Naive B cell (primary cell): ENCODE measurements at regions not wholly inside any gene's neighbourhood (a gene's known extent, or its start where the extent isn't known, plus 50 kb on each side); places are given as distances from the start of the nearest gene placed in this dataset.

Experiments used
- ATAC-seq, 2 donors: fragments of 150-1000 bp; cut with Tn5 transposase; 2 replicates each; pipeline ENCODE4 v1.10.0; 2021; ENCODE audit warnings: low read depth in 2 of 2, mild to moderate bottlenecking in 2 of 2, moderate library complexity in 2 of 2
- DNase-seq: peaks from one replicate; pipeline ENCODE4 v3.0.0; 2022
- H3K27ac Mint-ChIP-seq, 6 donors: one replicate each; pipeline ENCODE4 v1.8.0; 2020 to 2022; ENCODE audit warnings: mild to moderate bottlenecking in 6 of 6, mixed read lengths in 6 of 6, moderate library complexity in 5 of 6, inconsistent platforms in 2 of 6
- H3K27me3 Mint-ChIP-seq, 3 donors: one replicate each; pipeline ENCODE4 v1.8.0; 2021 to 2022; ENCODE audit warnings: mixed read lengths in 3 of 3, mild to moderate bottlenecking in 1 of 3
- H3K36me3 Mint-ChIP-seq, 2 donors: one replicate each; pipeline ENCODE4 v1.8.0; 2020 to 2022; ENCODE audit warnings: mixed read lengths in 2 of 2, inconsistent platforms in 1 of 2, mild to moderate bottlenecking in 1 of 2
- H3K4me1 Mint-ChIP-seq, 3 donors: one replicate each; pipeline ENCODE4 v1.8.0; 2020 to 2022; ENCODE audit warnings: mixed read lengths in 3 of 3, inconsistent platforms in 1 of 3, mild to moderate bottlenecking in 1 of 3, moderate library complexity in 1 of 3
- H3K4me3 Mint-ChIP-seq, 8 donors: one replicate each; pipeline ENCODE4 v1.8.0; 2020 to 2022; ENCODE audit warnings: mild to moderate bottlenecking in 8 of 8, mixed read lengths in 8 of 8, moderate library complexity in 8 of 8, inconsistent platforms in 2 of 8
- H3K9me3 Mint-ChIP-seq, 7 donors: one replicate each; pipeline ENCODE4 v1.8.0; 2020 to 2022; ENCODE audit warnings: mixed read lengths in 7 of 7, mild to moderate bottlenecking in 5 of 7, inconsistent platforms in 2 of 7, moderate library complexity in 1 of 7

DNA sequence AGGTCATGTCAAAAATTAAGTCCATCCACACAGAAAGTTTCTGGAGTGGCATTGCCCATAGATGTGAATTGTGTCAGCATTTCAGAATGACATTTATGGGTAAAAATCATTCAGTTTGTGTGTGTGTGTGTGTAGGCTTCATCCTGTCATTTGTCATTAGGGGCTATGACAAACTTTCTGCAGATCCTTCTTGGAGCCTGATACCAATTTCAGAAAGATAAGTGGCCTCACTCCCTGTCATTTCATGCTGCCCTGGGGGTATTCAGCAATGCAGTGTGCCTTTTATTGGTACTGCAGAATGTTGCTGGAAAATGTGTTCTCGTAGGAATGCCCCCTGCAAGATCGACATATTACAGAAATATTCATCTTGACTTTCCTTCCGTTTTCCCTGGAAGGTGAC is 659.7 kb downstream of the NLGN4X start:
- DNase-seq (no peak), ATAC-seq (no peak)
- Mint-ChIP-seq H3K9me3 (peaks cover 0 to 3% (median 0%) of the 10 kb centered on the region in 7 donors), H3K27me3 (no peaks in the 10 kb centered on the region), H3K4me3 (no peak overlapping the region), H3K4me1 (no peaks in the 10 kb centered on the region), H3K27ac (no peak overlapping the region), H3K36me3 (no peaks in the 10 kb centered on the region)

DNA sequence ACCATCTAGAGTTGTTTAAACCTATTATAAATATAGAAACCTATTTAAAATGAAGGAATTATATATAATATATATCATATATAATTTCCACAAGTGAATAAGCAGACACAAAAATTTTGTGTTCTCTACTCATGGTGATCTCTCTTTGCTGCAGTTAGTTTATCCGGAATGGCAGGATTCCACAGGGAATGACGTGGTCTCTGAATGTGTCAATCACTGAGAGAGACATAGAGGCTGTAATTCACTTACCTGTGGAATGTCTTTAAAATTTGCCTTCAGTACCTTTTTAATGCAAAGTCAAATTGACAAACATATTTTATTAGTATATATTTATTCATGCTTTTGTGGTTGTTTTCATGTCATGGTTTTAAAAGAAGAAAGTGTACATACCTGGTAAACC is 669.3 kb downstream of the NLGN4X start:
- Mint-ChIP-seq H3K4me1 (no peaks in the 10 kb centered on the region), H3K9me3 (peaks cover 3 to 37% (median 17%) of the 10 kb centered on the region in 7 donors), H3K36me3 (peaks cover 4 to 6% of the 10 kb centered on the region in 2 donors), H3K4me3 (no peak overlapping the region), H3K27ac (no peak overlapping the region), H3K27me3 (no peaks in the 10 kb centered on the region)
- no peak for ATAC-seq
- no peak for DNase-seq

DNA sequence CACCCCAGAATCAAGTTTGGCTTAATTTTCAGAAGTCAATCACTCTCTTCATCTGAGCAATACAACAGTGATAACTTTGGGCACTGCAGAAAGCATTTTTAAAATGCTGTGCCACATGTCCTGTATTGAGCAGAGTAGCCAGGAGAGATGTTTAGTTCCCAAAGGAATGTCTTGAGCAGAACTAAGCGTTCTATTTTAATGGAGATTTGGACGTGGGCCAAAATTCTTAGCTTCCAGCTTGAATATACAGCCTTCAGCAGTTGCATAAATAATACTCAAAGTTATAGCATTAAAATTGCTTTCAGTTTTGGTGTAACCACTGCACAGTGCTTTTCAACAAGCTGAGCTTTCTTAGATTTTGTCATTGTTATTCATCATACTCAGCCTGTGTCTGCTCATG is 679.2 kb downstream of the NLGN4X start:
- no peak overlapping the region for H3K4me3 Mint-ChIP-seq
- no peak for ATAC-seq

DNA sequence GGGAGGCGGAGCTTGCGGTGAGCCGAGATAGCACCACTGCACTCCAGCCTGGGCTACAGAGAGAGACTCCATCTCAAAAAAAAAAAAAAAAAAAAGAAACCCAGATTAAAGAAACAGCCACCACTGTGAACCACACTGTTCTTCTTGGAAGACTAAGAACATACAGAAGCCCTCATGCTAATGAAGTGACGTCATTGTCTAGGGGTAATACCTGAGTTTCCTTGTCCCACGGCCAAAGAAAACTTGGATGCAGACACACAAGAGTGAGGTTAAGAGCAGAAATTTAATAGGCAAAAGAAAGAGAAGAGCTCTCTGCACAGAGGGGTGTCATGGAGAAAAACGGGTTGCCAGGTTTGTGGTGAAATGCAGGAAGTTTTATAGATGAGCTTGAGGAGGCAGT is 691.6 kb downstream of the NLGN4X start:
- no peaks in the 10 kb centered on the region for H3K36me3 Mint-ChIP-seq
- no peak for ATAC-seq
- no peaks in the 10 kb centered on the region for H3K4me1 Mint-ChIP-seq
- H3K9me3 Mint-ChIP-seq, result peaks cover 0 to 7% (median 2%) of the 10 kb centered on the region in 7 donors
- DNase-seq, result no peak
- H3K27me3 Mint-ChIP-seq, result no peaks in the 10 kb centered on the region
- H3K27ac Mint-ChIP-seq, result no peak overlapping the region
- H3K4me3 Mint-ChIP-seq, result no peak overlapping the region

More for the DNA sequence above, 679.2 kb downstream of the NLGN4X start:
- H3K36me3 Mint-ChIP-seq, result peaks cover 0 to 8% of the 10 kb centered on the region in 2 donors
- no peaks in the 10 kb centered on the region for H3K27me3 Mint-ChIP-seq
- H3K4me1 Mint-ChIP-seq, result no peaks in the 10 kb centered on the region
- no peak overlapping the region for H3K27ac Mint-ChIP-seq
- DNase-seq, result no peak
- H3K9me3 Mint-ChIP-seq, result peaks cover 5 to 39% (median 19%) of the 10 kb centered on the region in 7 donors

DNA sequence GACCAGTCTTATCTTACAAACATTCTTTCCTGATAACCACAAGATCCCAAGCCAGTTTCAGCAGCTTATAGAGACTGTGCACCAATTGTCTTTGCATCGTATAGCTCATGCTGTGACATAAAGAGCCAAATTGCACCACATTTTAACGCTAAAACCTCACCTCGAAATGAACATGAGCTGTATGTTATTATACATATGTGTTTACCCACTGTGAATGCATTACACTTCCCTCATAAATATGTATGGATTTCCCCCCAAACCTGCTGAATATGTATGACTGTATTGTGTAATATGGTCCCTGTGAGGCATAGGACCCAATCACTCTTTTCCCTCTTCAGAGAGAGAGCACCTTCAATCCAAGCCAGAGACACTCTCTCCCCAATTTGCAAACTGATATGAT is 692.4 kb downstream of the NLGN4X start:
- Mint-ChIP-seq H3K4me1 (no peaks in the 10 kb centered on the region), H3K27me3 (no peaks in the 10 kb centered on the region), H3K9me3 (peaks cover 0 to 10% (median 0%) of the 10 kb centered on the region in 7 donors), H3K27ac (no peak overlapping the region), H3K36me3 (no peaks in the 10 kb centered on the region), H3K4me3 (no peak overlapping the region)
- no peak for ATAC-seq
- no peak for DNase-seq

DNA sequence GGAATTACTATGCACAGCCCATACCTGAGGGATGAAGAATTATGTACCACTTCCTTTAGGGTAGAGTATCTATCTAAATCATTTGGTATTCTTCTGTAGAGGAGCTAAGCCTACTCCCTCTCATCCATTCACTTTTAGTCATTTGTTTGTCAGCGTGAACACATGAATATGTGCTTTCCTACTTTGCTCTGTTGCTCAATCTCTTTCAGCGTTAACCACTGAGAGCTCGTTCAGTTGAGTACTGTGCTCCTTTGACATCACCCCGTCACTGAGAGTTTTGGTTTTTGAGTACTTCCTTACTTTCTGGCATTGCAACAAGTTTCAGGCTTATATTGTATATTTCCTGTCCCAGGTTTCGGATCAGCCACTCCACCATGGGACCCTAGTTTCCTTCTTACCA is 700.6 kb downstream of the NLGN4X start:
- ATAC-seq, result no peak
- no peak overlapping the region for H3K4me3 Mint-ChIP-seq
- no peaks in the 10 kb centered on the region for H3K27me3 Mint-ChIP-seq
- H3K4me1 Mint-ChIP-seq, result no peaks in the 10 kb centered on the region
- H3K27ac Mint-ChIP-seq, result no peak overlapping the region
- no peak for DNase-seq
- H3K36me3 Mint-ChIP-seq, result no peaks in the 10 kb centered on the region
- H3K9me3 Mint-ChIP-seq, result peaks cover 0 to 18% (median 1%) of the 10 kb centered on the region in 7 donors

DNA sequence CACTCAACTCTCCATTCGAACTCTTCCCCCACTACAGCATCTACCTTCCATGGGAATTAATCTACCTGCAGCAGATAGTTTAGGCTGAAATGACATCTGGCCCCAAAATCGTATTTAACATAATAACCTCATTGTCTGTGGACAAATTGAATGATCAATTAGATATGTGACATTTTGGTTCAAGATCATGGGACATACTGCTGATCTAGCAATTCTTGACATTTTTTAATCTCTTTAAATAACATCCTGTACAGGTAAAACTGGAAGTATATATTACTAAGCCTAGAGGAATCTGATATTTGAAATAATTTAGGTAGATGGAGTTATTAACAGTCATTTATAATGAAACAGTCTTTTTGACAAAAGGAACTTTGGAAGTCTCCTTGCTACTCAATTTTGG is 702.5 kb downstream of the NLGN4X start:
- Mint-ChIP-seq H3K27ac (no peak overlapping the region), H3K4me3 (no peak overlapping the region), H3K36me3 (no peaks in the 10 kb centered on the region), H3K4me1 (no peaks in the 10 kb centered on the region), H3K27me3 (no peaks in the 10 kb centered on the region), H3K9me3 (peaks cover 0 to 12% (median 3%) of the 10 kb centered on the region in 7 donors)
- ATAC-seq, result no peak
- no peak for DNase-seq

DNA sequence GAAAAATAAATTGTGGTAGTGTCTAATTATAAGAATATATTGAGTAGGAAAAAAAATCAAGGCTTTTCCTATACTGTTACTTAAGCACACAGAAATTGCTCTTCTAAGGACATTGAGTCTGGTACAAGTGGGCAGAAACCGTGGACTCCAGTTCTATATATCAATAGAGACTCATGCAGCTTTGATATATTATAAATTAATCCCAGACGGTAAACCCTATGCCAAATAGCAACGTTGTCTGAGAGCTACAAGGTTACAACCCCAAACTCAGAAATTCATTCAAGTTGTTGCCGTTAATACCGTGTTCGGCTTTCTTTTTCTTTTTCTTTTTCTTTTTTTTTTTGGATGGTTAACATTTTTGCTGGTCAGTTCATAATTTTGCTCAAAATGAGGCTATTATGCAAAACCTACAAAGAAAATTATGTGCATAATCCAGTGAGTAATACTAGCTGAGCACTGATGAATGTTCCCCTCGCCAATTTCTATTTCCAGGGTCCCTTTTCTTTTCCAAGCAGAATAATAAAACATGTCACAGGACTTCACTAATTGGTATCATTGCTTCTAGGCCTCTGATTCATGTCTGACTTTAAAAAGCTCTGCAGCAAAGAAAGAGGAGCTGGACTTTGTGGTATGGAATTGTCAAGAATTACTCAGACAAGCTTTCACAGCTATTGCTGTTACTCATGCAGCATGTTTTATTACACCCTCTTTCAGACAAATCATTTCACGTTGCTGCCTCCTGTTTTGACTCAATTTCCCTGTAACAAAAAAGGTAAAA is 737.7 kb downstream of the NLGN4X start:
- Mint-ChIP-seq H3K27ac (no peak overlapping the region), H3K36me3 (no peaks in the 10 kb centered on the region), H3K27me3 (no peaks in the 10 kb centered on the region), H3K9me3 (peaks cover 0 to 16% (median 3%) of the 10 kb centered on the region in 7 donors), H3K4me3 (no peak overlapping the region), H3K4me1 (no peaks in the 10 kb centered on the region)
- ATAC-seq, result no peak
- no peak for DNase-seq

DNA sequence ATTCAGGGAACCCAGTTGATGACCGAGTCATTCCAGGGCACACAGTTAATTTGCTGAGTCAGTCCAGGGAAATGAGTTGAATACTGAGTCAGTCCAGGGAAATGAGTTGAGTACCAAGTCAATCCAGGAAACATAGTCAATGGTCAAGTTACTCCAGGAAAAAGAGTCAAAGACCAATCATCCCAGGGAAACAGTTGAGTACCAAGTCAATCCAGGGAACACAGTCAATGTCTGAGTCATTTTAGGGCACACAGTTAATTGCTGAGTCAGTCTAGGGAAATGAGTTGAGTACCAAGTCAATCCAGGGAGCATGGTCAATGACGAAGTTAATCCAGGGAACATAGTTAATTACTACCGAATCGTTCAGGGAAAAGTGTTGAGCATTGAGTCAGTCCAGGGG is 754.4 kb downstream of the NLGN4X start:
- DNase-seq (no peak), ATAC-seq (no peak)
- no peak overlapping the region for H3K27ac Mint-ChIP-seq
- H3K27me3 Mint-ChIP-seq, result no peaks in the 10 kb centered on the region
- no peak overlapping the region for H3K4me3 Mint-ChIP-seq
- H3K9me3 Mint-ChIP-seq, result peaks cover 1 to 14% (median 9%) of the 10 kb centered on the region in 7 donors
- no peaks in the 10 kb centered on the region for H3K4me1 Mint-ChIP-seq
- no peaks in the 10 kb centered on the region for H3K36me3 Mint-ChIP-seq

DNA sequence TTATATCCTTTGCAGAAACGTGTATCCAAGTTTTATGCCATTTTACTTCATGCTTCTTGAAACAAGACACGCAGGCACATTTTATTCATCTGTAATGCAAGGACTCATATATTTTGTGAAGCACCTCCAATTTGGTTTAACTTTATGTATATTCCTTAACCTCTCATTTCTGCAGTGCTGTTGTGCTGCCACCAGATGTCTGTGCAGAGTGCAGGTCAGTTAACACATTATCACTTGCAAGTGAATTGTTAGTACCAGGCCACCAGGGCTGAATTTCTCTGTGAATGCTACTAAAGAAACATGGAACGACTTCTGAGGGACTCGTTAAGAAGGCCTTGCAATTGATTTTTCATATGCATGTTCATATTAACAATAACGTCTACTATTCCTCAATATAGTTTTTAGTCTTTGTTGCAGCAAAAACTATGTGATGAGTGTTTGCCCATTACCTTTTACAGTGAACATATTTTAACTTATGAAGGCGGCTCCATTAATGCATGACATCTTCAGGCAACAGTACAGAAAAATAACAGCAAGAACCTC is 770.3 kb downstream of the NLGN4X start:
- H3K9me3 Mint-ChIP-seq, result peaks cover 0 to 22% (median 8%) of the 10 kb centered on the region in 7 donors
- H3K27ac Mint-ChIP-seq, result no peak overlapping the region
- H3K36me3 Mint-ChIP-seq, result no peaks in the 10 kb centered on the region
- no peaks in the 10 kb centered on the region for H3K27me3 Mint-ChIP-seq
- no peak overlapping the region for H3K4me3 Mint-ChIP-seq
- H3K4me1 Mint-ChIP-seq, result no peaks in the 10 kb centered on the region
- ATAC-seq (no peak), DNase-seq (no peak)

DNA sequence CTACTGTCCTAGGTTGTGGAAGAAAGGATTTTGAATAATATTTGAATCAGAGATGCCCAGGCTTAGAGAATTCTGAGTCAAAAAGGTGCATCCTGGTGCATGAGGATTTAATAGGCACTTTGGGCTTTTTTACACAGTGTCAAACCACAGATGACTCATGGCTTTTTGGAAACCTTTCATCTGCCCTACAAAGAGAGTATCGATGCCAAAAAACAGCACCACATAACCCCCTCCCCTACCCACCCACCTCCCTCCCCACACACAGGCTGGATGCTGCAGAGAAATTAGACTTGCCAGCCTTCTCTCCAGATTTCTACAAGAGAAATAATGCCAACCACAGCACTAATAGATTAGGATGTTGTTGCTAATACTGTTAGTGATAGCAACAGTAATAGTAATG is 779.3 kb downstream of the NLGN4X start:
- Mint-ChIP-seq H3K4me1 (no peaks in the 10 kb centered on the region), H3K9me3 (peaks cover 0 to 2% (median 0%) of the 10 kb centered on the region in 7 donors), H3K36me3 (no peaks in the 10 kb centered on the region), H3K27me3 (no peaks in the 10 kb centered on the region), H3K27ac (no peak overlapping the region), H3K4me3 (no peak overlapping the region)
- ATAC-seq (no peak), DNase-seq (no peak)

DNA sequence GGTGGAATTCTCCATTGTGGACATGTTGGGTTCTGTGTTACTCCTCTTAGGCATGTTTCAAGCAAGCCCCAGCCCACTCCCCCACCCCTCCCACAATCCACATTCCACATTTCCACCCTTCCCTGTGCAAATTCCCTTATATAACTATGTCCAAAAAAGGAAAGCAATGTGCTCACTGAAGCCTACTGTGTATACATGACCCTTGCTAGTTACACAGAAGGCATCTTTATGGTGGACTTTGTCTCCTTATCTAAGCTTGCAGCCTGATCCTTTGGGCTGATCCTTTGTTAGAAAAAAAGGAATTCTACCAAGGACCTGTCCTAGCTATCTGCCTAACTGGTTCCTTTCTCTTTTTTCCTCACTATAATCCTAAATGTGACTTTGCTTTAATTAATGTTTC is 796.8 kb downstream of the NLGN4X start:
- H3K27me3 Mint-ChIP-seq, result no peaks in the 10 kb centered on the region
- H3K9me3 Mint-ChIP-seq, result peaks cover 0 to 6% (median 5%) of the 10 kb centered on the region in 7 donors
- H3K27ac Mint-ChIP-seq, result no peak overlapping the region
- DNase-seq (no peak), ATAC-seq (no peak)
- no peaks in the 10 kb centered on the region for H3K4me1 Mint-ChIP-seq
- H3K4me3 Mint-ChIP-seq, result no peak overlapping the region
- no peaks in the 10 kb centered on the region for H3K36me3 Mint-ChIP-seq

DNA sequence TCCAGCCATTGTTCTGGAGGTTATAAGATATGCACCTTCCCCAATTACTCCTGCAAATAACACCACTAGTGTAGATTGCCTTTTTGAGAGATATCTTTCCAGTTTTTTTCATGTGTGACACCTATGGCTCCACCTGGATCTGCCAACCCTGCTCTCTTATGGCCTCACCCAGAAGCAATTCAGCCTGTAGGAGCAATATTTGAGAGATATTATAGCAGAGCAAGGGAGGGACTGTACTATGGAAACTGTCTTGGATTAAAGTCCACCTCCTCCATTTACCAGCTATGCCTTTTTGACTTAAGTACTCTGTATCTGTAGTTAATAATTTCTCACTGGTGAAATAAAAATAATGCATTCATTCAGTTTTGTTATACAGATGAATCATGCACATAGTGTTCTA is 803.5 kb downstream of the NLGN4X start:
- Mint-ChIP-seq H3K27ac (no peak overlapping the region), H3K4me1 (no peaks in the 10 kb centered on the region), H3K27me3 (no peaks in the 10 kb centered on the region), H3K4me3 (no peak overlapping the region), H3K9me3 (peaks cover 0 to 17% (median 8%) of the 10 kb centered on the region in 7 donors), H3K36me3 (no peaks in the 10 kb centered on the region)
- no peak for ATAC-seq
- no peak for DNase-seq

DNA sequence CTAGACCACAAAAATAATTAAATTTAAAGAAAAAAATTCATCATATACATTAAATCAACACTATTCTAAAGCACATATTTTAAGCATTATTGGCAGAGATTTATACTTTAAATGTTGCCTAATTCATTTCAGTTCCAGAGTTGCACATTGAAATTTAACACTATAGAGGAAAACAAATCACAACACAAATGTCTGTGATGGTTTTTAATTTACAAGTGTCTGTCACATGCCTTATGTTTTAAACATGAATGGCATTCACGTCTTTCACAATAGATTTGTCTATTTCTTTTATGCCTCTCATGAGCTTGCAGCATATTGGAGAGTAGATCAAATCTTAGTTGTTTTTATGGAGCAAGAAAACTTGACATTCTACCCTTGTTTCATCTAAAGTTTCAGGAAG is 811.3 kb downstream of the NLGN4X start:
- DNase-seq (no peak), ATAC-seq (no peak)
- Mint-ChIP-seq H3K36me3 (no peaks in the 10 kb centered on the region), H3K9me3 (peaks cover 0 to 5% (median 3%) of the 10 kb centered on the region in 7 donors), H3K27me3 (no peaks in the 10 kb centered on the region), H3K27ac (no peak overlapping the region), H3K4me3 (no peak overlapping the region), H3K4me1 (no peaks in the 10 kb centered on the region)
